ENCODE measurements at regions not wholly inside any gene's neighbourhood (a gene's known extent, or its start where the extent isn't known, plus 50 kb on each side); places are given as distances from the start of the nearest gene placed in this dataset.

GRCh38 chr2:55743583-55743982 lies 49.9 kb upstream of the PNPT1 start:
- TF ChIP-seq CTCF (IDR thresholded peaks at IDR 0.05) (no peak), POLR2AphosphoS5 (IDR thresholded peaks at IDR 0.05) (no peak), POLR2A (IDR thresholded peaks at IDR 0.05) (no peak), EP300 (IDR thresholded peaks at IDR 0.05) (no peak)
